ENCODE measurements at regions not wholly inside any gene's neighbourhood (a gene's known extent, or its start where the extent isn't known, plus 50 kb on each side); places are given as distances from the start of the nearest gene placed in this dataset.

- TF ChIP-seq, protein P1, sequence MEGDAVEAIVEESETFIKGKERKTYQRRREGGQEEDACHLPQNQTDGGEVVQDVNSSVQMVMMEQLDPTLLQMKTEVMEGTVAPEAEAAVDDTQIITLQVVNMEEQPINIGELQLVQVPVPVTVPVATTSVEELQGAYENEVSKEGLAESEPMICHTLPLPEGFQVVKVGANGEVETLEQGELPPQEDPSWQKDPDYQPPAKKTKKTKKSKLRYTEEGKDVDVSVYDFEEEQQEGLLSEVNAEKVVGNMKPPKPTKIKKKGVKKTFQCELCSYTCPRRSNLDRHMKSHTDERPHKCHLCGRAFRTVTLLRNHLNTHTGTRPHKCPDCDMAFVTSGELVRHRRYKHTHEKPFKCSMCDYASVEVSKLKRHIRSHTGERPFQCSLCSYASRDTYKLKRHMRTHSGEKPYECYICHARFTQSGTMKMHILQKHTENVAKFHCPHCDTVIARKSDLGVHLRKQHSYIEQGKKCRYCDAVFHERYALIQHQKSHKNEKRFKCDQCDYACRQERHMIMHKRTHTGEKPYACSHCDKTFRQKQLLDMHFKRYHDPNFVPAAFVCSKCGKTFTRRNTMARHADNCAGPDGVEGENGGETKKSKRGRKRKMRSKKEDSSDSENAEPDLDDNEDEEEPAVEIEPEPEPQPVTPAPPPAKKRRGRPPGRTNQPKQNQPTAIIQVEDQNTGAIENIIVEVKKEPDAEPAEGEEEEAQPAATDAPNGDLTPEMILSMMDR (IDR thresholded peaks at IDR 0.05), result no peak
- TF ChIP-seq EP300 (IDR thresholded peaks at IDR 0.05) (no peak), POLR2A (IDR thresholded peaks at IDR 0.05) (no peak), POLR2AphosphoS5 (IDR thresholded peaks at IDR 0.05) (no peak)
Observed at GRCh38 chr9:71609448-71609830, 158.9 kb downstream of the CEMIP2 start.
